Mononuclear cell (primary cell): ENCODE measurements at regions not wholly inside any gene's neighbourhood (a gene's known extent, or its start where the extent isn't known, plus 50 kb on each side); places are given as distances from the start of the nearest gene placed in this dataset.

Experiments used
- H3K27me3 ChIP-seq: 2 replicates; pipeline ENCODE4 v1.6.0; 2011; ENCODE audit warnings: low read length, control low read depth; ENCODE audit not compliant: insufficient read depth
- H3K4me1 ChIP-seq: 2 replicates; pipeline ENCODE4 v1.5.1; 2011; ENCODE audit warnings: mild to moderate bottlenecking, low read length, control low read depth; ENCODE audit not compliant: insufficient read depth
- H3K4me3 ChIP-seq: 2 replicates; pipeline ENCODE4 v1.5.1; 2011; ENCODE audit warnings: mild to moderate bottlenecking, low read length, moderate library complexity
- H3K9me3 ChIP-seq: 2 replicates; pipeline ENCODE4 v1.5.1; 2011; ENCODE audit warnings: low read depth, mild to moderate bottlenecking, control low read depth, low read length

- Histone ChIP-seq H3K9me3 (no peaks in the 10 kb centered on the region), H3K27me3 (peaks cover 36% of the 10 kb centered on the region), H3K4me3 (no peak overlapping the region), H3K4me1 (peaks cover 9% of the 10 kb centered on the region)
These were observed 109.0 kb downstream of the UCHL1 start for GRCh38 chr4:41365681-41366080.

GRCh38 chr4:41366911-41367517 lies 110.3 kb downstream of the UCHL1 start:
- no peaks in the 10 kb centered on the region for H3K9me3 ChIP-seq
- no peak overlapping the region for H3K4me3 ChIP-seq
- no peaks in the 10 kb centered on the region for H3K4me1 ChIP-seq
- H3K27me3 ChIP-seq, result peaks cover 22% of the 10 kb centered on the region

DNA sequence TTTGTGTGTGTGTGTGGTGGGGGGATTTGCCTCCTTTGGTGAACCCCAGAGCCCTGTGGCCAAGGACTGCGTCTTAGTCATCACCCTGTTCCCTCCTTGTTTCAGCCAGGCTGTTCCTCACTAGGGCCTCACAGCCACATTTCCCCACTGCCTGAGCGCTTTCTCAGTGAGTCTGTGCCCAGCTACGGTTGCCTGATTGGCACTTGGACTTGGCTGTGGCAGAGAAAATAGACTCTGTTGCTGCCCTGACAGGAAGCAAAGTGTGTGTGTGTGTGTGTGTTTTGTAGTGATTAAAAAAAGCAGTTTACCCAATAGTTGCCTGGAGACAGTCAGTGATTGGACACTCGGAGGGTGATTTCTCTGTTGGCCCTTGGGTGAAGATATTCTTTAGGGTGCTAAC lies 113.0 kb downstream of the UCHL1 start:
- Histone ChIP-seq H3K27me3 (no peaks in the 10 kb centered on the region), H3K4me3 (no peak overlapping the region), H3K9me3 (no peaks in the 10 kb centered on the region), H3K4me1 (no peaks in the 10 kb centered on the region)

- Histone ChIP-seq H3K27me3 (no peaks in the 10 kb centered on the region), H3K4me1 (no peaks in the 10 kb centered on the region), H3K9me3 (no peaks in the 10 kb centered on the region), H3K4me3 (no peak overlapping the region)
These were observed 116.5 kb downstream of the UCHL1 start for GRCh38 chr4:41373221-41373620.

DNA sequence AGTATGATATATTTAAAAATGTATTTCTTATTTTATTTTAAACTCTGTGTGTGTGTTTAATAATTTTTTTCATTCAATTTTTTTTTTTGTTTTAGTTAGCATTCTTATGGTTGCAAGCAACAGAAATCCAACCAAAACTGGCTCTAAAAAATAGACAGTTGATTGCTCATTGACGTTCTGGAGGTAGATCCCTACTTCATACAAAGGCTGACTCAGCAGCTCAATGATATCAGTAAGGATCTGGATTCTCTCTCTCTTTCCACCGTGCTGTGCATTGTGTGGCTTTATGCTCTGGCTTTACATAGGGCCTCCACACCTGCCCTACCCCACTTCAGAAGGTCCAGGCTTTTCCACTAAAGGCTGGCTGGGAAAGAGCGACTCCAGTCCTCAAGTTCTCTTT lies 117.8 kb downstream of the UCHL1 start:
- H3K4me1 ChIP-seq, result no peaks in the 10 kb centered on the region
- no peaks in the 10 kb centered on the region for H3K9me3 ChIP-seq
- no peak overlapping the region for H3K4me3 ChIP-seq

DNA sequence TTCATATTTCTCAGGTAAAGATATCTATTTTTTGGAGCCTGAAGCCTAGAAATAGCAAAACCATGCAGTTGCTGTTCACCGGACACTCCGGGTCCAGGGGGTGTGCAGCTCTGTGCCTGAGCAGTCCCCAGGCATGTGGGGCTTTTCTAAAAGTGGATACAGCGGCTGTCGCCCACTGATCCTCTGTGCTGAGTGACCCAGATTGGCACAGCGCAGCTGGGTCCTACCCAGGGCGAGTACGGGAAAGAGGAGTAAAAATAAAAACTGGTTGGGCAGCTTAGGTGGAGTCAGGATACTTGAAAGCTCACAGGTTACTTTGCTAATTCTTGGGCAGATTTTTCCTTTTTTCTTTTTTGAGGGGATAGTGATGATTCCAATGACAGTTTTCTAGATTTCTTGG lies 118.8 kb downstream of the UCHL1 start:
- no peaks in the 10 kb centered on the region for H3K9me3 ChIP-seq
- no peak overlapping the region for H3K4me3 ChIP-seq
- H3K27me3 ChIP-seq, result no peaks in the 10 kb centered on the region
- no peaks in the 10 kb centered on the region for H3K4me1 ChIP-seq

More for the DNA sequence above, 117.8 kb downstream of the UCHL1 start:
- H3K27me3 ChIP-seq, result no peaks in the 10 kb centered on the region

DNA sequence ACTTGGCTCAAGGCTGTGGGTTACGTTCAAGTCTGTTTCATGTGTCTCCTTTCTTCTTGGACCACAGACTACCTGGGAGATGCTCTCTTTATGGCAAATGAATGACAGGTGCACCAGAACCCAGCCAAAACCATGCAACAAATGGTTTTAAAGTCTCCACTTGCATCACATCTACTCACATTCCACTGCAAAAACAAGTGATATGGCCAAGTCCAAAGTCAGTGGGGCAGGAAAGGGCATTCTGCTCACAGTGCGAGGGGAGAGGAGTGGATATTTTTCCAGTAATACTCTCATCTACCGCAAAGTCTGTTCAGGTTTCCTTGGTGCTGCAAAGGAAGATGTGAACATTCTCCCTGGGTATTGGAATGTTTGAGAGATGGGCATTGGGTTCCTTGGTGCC lies 120.5 kb downstream of the UCHL1 start:
- no peaks in the 10 kb centered on the region for H3K27me3 ChIP-seq
- no peak overlapping the region for H3K4me3 ChIP-seq
- no peaks in the 10 kb centered on the region for H3K9me3 ChIP-seq
- no peaks in the 10 kb centered on the region for H3K4me1 ChIP-seq

- Histone ChIP-seq H3K4me1 (peaks cover 4% of the 10 kb centered on the region), H3K27me3 (no peaks in the 10 kb centered on the region), H3K4me3 (no peak overlapping the region), H3K9me3 (no peaks in the 10 kb centered on the region)
These were observed 122.5 kb downstream of the UCHL1 start for GRCh38 chr4:41379230-41379629.

GRCh38 chr4:41380511-41381157 lies 123.9 kb downstream of the UCHL1 start:
- Histone ChIP-seq H3K4me3 (no peak overlapping the region), H3K9me3 (no peaks in the 10 kb centered on the region), H3K27me3 (no peaks in the 10 kb centered on the region), H3K4me1 (peaks cover 4% of the 10 kb centered on the region)

- Histone ChIP-seq H3K4me3 (no peak overlapping the region), H3K4me1 (peaks cover 4% of the 10 kb centered on the region), H3K9me3 (no peaks in the 10 kb centered on the region), H3K27me3 (no peaks in the 10 kb centered on the region)
These were observed 124.7 kb downstream of the UCHL1 start for GRCh38 chr4:41381384-41381783.

DNA sequence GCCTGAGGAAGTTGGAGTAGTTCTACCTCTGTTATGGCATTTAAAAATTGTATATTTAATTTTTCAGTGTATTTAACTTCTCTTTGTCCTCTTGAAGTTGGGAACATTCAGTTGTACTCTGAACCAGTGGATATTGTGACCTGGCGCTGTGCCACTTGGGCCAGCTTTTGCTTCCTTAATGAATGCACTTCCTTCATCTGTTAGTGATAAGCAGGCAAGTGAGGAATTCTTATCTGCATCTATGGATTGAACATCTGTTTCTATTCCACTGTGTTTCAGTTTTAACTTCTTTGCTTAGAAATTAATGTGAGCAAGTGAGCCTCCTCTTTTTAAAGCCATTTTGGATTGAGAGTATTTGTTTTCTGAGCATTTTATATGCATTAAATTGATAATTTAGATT lies 128.3 kb downstream of the UCHL1 start:
- Histone ChIP-seq H3K27me3 (no peaks in the 10 kb centered on the region), H3K9me3 (no peaks in the 10 kb centered on the region), H3K4me3 (no peak overlapping the region), H3K4me1 (peaks cover 4% of the 10 kb centered on the region)

DNA sequence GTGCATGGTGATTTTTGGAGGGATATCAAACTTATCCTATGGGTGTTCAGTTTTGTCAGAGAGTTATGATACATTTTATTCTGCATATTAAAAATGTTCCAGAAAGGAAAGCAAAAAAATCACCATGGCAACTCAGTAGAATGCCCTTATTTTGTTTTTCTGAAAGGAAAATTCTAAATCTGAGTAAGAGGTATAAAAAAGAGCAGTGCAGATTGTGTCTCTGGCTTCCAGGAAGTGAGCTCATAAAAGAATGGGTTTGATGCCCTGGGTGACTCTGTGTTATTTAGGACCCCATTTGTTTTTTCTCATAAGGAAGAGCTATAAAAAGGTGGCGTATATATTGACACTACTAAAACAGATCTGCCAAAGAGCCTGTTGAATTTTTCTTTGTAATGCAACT lies 128.8 kb downstream of the UCHL1 start:
- Histone ChIP-seq H3K9me3 (no peaks in the 10 kb centered on the region), H3K27me3 (no peaks in the 10 kb centered on the region), H3K4me1 (peaks cover 4% of the 10 kb centered on the region), H3K4me3 (no peak overlapping the region)

GRCh38 chr4:41388080-41388479 lies 131.4 kb downstream of the UCHL1 start:
- Histone ChIP-seq H3K27me3 (no peaks in the 10 kb centered on the region), H3K4me3 (no peak overlapping the region), H3K9me3 (no peaks in the 10 kb centered on the region), H3K4me1 (peaks cover 4% of the 10 kb centered on the region)

- no peaks in the 10 kb centered on the region for H3K4me1 ChIP-seq
- no peaks in the 10 kb centered on the region for H3K27me3 ChIP-seq
- H3K9me3 ChIP-seq, result no peaks in the 10 kb centered on the region
- H3K4me3 ChIP-seq, result no peak overlapping the region
These were observed 132.6 kb downstream of the UCHL1 start for GRCh38 chr4:41389356-41389755.

DNA sequence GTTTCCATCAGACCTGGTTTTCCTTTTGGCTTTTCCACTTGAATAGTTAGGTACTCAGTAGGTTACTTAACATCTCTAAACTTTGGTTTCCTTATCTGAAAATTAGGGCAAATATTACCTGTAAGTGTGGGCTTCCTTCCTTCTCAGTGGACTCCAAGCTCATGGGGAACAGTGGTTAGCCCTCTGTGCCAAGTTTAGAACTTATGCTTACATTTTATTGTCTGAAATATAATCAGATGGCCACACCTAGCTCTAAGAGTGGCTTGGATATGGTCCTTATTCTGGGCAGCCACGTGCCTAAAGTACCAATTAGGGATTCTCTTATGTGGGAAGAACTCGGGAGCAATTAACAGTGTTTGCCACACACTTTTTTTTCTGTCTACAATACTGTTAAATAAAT lies 133.9 kb downstream of the UCHL1 start:
- H3K9me3 ChIP-seq, result no peaks in the 10 kb centered on the region
- no peaks in the 10 kb centered on the region for H3K4me1 ChIP-seq
- H3K4me3 ChIP-seq, result no peak overlapping the region
- H3K27me3 ChIP-seq, result no peaks in the 10 kb centered on the region

DNA sequence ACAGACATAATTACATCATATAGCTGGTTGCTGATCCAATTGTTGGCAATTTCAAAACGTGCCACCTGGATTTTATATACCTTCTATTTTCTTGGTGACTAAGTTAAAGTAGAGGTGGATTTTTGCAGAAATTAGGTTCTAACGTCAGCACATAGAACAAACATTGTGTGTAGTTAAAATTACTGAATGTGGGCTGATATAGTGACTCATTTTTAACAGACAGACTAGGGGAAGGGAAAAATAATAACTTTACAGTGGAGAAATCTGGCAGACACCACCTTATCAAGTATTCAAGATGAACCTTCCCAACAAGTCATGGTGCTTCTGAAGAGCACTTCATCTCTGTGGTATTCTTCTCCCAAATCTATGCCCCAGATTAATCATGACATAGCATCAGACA lies 134.5 kb downstream of the UCHL1 start:
- Histone ChIP-seq H3K4me1 (no peaks in the 10 kb centered on the region), H3K27me3 (no peaks in the 10 kb centered on the region), H3K4me3 (no peak overlapping the region), H3K9me3 (no peaks in the 10 kb centered on the region)
